ENCODE measurements at regions not wholly inside any gene's neighbourhood (a gene's known extent, or its start where the extent isn't known, plus 50 kb on each side); places are given as distances from the start of the nearest gene placed in this dataset.

DNA sequence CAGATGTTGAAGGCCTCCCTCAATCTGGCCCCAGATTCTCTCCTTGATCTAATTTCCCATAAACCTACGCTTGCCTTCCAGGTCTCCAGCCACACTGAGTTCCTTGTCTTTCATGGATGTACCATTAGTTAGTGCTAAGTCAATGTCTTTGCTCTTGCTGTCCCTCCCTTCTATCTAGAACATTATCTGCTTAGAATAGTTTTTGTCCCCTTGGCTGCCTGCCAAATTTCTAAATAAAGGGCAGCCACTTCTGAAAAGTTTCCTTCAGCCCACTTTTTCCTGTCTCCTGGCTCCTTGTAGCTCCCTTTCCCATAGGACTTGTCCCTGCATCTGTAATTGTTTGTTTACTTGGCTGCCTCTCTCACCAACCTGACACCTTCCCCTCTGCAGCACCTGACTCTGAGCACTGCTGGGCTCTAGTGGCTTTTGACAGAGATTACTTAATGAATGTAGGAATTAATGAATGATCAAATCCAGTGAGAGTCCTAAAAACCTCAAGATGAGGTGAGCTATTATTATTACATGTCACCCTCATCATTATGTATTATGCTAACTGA is 58.3 kb downstream of the CXCL12 start:
- DNase-seq, result no peak

DNA sequence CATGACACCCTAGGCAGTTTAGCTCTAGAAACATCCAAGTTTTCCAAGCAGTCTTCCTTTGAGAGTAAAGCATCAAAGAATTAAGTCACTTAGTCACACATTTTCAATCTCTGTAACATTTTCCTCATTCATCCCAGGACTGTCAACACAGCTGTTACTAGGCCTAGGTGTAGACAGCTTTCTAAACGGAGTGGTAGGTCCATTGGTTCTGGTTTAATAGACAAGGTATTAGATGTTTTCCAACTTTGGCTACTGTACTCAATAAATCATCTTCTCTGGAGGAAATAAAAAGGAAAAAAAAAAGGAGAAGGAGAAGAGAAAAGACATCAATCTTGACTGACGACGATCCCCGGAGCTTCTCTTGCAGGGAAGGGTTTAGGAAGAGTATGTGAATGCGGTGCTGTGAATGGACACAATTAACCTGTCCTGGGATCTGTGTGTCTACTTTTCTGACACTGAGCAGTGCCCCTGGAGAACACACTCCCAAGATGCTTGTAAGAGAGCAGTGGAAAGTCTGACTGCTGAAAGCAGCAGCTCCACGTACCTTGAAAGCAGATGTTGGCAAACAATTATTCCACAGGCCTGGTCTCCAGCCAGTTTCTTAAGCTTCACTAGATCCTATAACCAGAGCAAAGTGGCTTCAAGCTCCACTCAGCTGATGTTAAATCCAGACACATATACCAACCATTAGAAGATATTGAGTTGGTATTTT is 59.1 kb downstream of the CXCL12 start:
- no peak for DNase-seq

DNA sequence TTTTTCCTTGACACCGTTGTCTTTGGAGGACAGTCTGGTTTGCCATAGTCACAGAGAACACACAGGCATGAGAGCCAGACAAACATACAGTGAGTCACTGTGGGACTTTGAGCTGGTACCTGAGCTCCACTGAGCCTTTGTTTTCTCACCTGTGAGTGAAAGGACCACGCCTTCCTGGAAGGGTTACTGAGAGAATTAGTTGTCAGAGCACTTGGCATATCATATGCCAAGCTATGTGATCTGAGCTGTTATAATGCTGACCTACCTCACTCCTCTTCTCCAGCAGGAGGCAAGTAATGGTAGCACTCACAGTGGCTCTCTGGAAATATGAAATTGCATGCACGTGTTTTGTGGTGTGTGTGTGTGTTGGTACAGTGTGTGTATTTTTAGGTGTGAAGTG is 59.7 kb downstream of the CXCL12 start:
- no peak for DNase-seq

DNA sequence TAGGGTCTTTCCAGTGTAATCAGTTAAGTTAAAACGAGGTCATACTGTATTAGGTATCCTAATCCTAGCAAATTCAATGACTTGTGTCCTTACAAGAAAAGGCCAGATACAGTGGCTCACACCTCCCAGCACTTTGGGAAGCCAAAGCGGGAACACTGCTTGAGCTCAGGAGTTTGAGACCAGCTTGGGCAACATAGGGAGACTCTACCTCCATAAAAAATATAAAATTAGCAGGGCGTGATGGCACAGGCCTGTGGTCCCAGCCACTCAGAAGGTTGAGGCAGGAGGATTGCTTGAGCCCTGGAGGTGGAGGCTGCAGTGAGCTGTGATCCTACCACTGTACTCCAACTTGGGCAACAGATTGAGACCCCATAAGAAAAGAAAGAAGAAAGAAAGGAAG is 61.1 kb downstream of the CXCL12 start:
- DNase-seq, result no peak

DNA sequence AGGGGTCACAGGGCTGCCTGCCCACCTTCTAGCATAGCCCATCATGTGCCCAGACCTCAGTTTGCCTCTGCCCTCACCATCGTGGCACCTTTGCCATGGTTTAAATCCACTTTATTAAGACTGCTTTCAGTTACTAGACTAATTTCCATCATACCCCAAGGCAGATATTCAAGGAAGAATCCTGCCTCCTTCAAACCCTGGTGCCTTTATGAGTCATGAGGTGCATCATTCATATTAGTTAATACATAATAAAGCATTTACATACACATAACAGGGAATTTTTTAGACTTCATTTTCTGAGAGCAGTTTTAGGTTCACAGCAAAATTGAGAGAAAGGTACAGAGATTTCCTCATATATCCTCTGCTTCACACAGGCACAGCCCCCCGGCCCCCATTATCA is 62.8 kb downstream of the CXCL12 start:
- no peak for DNase-seq

DNA sequence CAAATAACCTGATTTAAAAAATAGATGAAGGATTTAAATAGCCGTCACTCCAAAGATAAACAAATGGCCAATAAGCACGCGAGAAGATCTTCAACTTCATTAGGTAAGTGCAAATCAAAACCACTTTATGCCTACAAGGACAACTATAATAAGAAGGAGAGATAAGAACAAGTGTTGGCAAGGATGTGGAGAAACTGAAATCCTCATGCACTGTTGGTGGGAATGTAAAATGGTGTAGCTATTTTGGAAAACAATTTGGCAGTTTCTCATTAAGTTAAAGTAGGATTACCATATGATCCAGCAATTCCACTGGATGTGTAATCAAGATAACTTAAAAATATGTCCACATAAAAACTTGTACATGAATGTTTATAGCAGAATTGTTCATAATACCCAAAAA is 64.1 kb downstream of the CXCL12 start:
- no peak for DNase-seq

DNA sequence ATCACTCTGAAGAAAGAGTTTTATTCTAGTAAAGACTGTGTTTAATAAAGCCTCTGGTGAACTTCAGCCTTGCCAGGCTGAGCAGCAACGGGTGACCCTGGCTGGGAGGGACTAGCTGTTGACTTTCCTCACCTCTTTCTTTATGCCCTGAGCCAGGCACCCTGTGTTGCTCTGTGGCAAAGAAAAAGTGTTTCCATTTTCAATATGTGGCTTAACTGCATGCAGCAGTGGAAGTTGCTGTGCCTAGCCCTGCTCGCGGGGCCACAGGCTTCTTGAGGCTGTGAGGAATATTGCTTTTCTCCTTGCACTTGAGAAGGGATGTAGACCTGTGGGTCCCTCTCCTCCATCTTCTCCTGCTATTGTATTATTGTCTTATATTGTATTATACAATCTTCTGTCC is 67.0 kb downstream of the CXCL12 start:
- no peak for DNase-seq

DNA sequence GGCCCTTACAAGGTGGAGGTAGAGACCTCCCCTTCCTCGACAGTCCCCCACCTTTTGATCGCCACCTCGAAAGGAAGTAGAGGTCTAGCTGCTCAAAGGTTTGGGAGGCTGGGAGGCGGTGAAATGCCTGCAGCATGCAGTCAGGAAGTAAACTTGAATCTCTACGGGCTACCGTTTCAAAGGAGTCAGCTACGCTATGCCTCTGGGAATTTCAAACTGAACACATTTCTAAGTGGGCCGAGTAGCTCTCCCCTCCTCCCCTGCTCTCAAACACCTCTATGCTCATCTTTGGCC is 68.0 kb downstream of the CXCL12 start:
- no peak for DNase-seq

DNA sequence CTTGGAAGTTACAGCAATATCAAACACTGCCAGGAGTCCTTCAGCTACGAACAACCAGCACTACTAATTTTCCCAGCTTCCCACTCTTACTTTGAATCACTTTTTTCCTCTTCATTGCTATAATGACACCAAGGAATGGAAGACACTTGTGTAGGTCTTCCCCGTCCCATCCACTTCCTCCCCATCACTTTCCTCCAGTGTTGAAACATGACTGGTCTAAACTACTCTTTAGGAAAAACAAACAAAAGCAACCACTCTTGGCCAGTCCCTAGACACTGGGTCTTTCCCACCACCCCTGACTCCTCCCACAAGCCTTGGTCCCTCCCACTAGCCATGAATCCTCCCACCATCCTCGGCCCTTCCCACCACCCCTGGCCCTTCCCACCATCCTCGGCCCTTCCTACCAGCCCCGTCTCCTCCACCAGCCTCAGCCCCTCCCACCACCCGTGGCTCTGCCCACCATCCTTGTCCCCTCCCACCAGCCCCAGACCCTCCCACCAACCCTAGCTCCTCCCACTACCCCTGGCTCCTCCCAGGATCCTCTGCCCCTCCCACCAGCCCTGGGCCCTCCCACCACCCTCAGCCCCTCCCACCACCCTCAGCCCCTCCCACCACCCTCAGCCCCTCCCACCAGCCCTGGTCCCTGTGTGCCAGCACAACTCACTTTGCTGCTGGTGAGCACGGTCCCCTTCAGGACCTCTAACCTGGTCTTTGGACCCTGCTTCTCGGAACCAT is 68.5 kb downstream of the CXCL12 start:
- no peak for DNase-seq

DNA sequence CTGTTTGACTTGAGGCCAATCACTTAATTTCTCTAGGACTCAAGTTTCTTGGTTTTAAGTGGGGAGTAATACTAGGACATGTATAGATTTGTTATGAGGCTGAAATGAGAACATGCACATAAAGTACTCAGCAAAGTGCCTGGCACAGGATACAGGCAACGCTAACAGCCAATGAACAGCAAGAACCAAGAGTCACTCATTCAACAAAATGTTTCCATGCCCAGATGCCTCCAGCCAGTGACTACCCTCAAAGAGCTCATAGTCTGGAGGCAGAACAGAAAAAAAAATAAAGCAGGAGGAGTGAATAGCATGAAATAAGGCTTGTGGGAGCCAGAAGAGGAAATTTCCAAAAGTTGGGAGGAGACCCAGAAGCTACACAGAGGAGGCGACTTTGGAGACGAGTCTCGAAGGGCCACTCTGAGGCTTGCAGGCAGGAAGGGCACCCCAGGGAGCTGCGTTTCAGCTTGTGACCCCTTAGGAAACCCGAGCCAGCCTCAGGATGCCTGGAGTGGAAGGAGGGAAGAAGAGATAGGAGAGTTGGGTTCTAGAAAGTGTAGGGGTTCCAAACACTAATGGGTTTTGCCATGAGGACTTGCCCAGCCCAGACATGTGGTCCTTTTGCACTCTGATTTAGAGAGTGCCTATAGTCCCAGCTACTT is 70.0 kb downstream of the CXCL12 start:
- DNase-seq, result no peak

DNA sequence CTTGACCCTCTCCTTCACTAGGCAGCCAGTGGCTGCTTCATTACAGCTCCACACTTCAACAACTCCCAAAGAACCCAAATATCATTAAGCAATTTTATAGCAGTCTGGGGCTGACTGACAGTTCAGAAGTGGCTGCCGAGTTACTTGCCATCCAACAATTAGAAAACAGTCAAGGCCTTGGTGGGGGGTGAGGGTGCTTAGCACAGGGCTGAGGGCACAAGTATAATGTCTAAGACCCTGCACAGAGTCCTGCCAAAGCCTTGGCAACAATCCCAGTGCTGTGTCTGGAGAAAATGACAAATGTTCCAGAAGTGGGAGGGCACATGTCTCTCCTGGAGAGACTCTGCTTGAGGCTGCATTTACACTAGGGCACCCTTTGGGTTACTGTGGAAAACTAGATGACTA is 71.1 kb downstream of the CXCL12 start:
- DNase-seq, result no peak

DNA sequence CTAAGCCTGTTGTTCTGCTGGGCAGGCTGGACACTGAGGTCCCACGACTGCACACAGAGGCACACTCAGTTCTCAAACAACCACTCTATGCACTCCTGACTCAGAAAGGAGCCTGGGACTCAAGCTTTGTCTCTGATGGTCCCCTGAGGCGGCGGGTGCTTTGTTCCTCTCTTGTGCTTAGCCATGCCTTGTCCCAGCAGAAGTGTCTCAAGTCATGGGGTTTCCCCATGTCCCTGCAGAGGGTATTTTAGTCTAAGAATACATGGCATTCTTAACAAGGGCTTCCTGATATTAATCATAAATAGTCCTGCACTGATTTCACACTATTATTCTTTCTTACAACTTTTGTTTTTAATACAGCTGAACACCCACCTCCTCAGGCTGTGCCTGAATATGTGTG is 72.5 kb downstream of the CXCL12 start:
- DNase-seq, result no peak

DNA sequence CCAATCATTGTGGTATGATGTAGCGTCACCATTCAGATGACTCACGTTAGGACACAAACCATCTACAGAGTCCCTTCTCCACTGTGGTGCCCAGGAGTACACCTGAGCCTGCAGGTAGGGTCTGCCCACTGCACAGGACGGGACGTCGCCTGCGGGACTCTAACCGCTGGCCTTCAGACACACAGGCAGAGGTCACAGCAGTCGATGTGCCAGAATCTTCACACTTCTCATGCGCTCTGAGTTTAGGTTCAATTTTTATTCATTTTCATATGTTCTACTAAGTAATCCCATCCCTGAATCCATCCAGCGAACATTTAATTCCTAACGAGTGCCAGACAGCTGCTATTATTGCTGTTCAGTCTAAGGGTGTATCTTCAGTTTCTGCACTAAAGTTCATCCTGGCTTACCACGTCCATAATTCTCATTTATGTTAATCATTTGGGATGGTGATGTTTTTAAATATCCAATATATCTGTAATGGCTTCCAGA is 73.3 kb downstream of the CXCL12 start:
- no peak for DNase-seq

DNA sequence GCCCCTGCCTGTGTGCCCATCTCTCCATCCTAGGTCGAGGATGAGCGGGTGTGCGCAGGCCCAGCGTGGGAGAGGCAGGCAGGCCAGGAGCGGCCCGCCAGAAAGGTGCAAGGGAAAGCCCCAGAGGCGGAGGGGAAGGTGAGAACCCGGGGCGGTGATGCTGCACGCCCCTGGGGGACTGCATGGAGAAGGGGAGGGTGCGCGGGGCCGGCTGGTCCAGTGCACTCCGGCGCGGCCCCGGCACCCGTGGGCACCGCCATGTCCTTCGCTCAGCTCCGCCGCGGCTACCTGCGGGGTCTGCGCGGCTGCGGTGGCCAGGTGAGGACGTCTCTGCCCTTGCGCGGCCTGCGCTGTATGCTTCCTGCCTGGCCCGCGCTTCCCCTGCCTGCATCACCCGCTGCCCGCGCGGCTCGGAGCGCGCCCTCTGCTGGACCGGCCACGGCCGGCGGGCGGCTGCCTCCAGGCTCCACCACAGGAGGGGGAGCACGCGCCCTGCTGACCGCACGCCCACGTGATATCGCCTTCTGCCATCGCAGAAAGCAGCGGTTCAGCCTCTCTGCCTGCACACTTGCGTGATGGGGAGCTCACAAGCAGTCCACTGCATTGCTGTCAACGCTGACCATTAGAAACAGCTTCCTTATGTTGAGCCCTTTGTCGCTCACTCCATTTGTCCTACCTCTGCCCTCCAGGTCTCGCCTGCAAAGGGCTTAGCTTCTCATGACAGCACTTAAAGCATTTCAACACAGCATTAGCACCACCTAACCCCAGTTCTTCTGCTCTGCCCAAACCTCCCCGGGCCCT is 73.9 kb downstream of the CXCL12 start:
- DNase-seq, result peak; percentile 48

DNA sequence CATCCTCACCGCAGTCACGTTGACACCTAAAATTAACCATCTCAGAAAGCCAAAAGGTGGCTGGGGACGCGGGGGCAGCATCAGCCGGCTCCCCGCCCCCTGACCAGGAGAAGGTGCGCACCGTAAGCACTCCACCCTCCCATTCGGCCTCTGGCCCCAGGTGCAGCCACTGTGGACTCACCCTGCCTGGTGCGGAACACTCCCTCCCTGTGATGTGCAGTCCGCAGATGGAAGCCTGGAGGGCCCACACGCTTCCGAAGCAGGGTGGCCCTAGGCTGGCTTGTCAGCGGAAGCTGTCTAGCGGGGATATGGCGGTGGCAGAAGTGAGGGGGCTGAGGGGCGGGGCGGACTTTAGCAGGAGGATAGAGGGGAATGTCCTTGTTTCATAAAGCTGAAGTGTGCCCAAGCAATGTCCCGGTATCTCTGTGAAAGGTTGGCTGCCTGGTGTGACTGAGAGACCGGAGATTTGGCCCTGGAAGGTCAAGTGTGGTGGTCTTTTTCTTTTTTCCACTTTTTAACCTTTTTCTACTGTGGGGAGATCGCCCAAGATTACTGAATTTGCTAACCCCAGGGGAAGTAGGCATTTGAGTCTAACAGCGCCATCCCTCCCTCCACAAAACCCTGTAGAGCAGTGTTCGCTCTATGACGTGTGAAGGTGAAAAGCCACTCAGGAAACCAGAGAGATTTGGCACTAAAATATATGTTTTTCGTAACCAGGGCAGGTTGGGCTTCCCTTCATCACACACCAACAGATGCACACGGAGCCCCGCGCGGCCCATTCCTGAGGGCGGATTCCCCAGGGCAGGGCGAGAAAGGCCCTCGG is 74.7 kb downstream of the CXCL12 start:
- no peak for DNase-seq

DNA sequence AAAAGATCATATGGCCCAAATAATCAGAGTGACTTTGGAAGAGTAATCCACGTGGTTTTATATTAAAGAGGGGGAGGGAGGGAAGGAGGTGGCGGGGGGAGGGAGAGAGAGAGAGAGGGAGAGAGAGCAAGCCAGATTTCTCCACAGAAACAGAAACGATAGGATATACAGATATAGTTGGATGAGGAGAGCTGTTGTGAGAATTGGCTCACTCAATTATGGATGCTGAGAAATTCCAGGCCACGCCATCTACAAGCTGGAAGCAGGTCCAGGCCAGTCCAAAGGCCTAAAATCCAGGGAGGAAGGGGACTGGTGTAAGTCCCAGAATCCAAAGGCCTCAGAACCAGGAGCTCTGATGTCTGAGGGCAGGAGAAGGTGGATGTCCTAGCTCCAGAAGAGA is 75.5 kb downstream of the CXCL12 start:
- no peak for DNase-seq

DNA sequence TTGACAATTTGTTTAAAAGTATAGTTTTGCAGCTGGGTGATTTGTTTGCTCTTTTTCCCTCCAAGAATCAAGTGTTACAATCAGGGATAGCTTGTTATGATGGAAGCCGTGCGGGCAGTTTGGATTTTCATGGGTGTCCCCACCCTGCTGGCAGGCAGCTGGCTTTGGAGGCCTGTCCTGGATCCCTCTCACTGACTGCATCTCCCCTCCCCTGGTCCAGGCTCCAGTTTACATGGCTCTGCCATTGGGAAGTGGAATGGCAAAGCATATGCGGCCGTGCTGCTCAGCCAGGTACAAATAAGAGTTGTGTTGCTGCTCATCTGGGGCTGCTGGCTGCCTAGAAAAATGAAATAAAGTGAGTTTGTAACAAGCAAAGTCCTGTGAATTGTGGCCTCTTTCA is 76.0 kb downstream of the CXCL12 start:
- DNase-seq, result no peak

DNA sequence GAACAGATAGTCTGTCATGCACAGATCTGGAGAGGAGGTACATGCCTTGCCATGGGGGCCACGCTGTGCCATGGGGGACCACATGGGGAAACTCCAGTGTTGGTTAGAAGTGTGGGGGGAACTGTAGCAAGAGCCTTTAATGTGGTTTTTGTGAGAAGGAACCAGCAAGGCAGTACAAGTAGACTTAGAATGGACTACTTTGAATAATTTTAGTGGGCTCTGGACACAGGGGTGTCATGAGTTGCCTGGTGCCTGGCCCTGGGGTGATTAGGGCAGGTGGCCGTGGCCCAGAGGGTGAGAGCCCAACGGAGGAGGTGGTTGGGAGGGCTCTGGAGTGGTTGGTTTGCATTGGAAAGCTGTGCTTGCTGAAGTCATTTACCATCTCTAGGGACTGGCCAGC is 77.2 kb downstream of the CXCL12 start:
- no peak for DNase-seq

DNA sequence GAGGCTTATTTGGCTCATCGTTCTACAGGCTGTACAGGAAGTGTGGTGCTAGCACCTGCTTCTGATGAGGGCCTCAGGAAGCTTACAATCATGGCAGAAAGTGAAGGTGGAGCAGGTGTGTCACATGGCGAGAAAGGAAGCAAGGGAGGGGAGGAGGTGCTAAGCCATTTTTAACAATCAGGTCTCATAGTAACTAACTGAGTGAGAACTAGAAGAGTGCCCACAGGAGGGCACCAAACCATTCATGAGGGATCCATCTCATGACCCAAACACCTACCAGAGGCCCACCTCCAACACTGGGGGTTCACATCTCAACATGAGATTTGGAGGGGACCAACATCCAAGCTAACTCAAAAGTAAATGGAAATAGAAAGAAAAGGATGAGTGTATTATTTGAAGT is 78.1 kb downstream of the CXCL12 start:
- no peak for DNase-seq

DNA sequence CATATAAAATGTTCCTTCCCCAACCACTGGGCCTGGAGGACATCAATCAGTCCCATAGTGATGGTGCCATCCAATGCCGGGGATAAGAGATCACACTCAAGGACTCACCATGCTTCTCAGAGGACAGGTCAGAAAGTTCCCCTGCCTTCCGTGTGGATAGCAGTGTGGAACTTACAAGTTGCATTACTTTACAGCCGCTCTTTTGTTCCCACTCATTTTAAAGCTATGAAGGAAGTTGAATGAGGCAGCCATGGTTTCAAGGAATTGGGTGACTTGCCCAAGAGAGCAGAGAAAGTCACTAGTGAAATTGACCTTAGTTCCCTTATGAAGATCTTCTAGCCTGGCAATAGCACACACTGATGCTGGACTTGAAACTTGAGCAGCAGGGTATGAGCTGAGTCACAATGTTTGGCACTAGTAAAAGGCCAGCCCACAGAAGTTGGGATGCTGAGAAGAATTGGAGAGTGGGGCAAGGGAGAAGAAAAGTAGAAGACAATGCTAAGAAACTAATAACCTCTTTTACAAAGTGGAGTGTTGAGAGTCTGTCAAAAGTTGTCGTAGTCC is 78.7 kb downstream of the CXCL12 start:
- no peak for DNase-seq

DNA sequence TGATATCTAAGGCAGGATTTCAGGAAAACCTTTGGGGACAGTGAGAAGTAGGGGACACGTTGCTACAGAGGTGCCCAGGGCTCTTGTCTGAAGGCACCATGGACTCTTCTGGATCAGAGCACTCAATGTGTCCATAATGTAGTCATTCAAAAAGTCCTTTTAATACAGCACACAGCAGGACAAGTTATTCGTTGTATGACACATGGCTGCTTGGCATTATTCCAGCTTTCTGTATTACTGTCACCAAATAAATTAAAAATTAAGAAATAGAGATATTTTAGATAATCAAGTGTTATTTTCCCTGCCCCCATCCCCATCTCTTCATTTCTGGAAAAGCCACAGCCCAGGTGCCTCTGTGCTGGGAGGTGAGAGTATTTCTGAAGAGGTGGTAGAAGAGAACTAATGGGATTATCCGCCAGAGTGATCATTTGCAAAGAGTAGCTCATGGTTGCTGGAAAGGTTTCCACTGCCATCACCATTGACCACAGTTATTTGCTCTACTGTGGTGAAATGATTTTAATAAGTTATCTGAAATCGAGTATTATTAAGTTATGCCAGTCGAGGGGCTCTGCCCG is 83.0 kb downstream of the CXCL12 start:
- no peak for DNase-seq
